Astrocyte (in vitro differentiated cells and primary cell): ENCODE measurements at regions not wholly inside any gene's neighbourhood (a gene's known extent, or its start where the extent isn't known, plus 50 kb on each side); places are given as distances from the start of the nearest gene placed in this dataset.
"Not testable (repeated sequence)": the region's sequence is repeated elsewhere in the genome, so short reads cannot be mapped to it uniquely, and the experiment has no call there.

Experiments used
- DNase-seq: peaks from one replicate; pipeline ENCODE4 v3.0.0-alpha.2; 2010; ENCODE audit warnings: low read depth
- FAIRE-seq: peaks from 2 replicates; lab custom pipeline; 2011; peaks lifted over from hg19 to GRCh38; lab: Jason Lieb, UNC
- H2AFZ ChIP-seq: 2 replicates; pipeline ENCODE4 v1.6.0; 2012; ENCODE audit warnings: low read depth, low read length, inconsistent platforms
- H3K27ac ChIP-seq: 2 replicates; pipeline ENCODE4 v1.5.1; 2011; ENCODE audit warnings: low read depth, low read length, inconsistent platforms
- H3K27me3 ChIP-seq: 2 replicates; pipeline ENCODE4 v1.6.0; 2011; ENCODE audit warnings: low read length, inconsistent platforms; ENCODE audit not compliant: insufficient read depth
- H3K36me3 ChIP-seq: 2 replicates; pipeline ENCODE4 v1.5.1; 2011; ENCODE audit warnings: low read length, inconsistent platforms; ENCODE audit not compliant: insufficient read depth
- H3K4me1 ChIP-seq: 2 replicates; pipeline ENCODE4 v1.5.1; 2011; ENCODE audit warnings: low read length, inconsistent platforms; ENCODE audit not compliant: insufficient read depth
- H3K4me2 ChIP-seq: 2 replicates; pipeline ENCODE4 v1.6.0; 2012; ENCODE audit warnings: low read length, inconsistent platforms
- H3K4me3 ChIP-seq: 2 replicates; pipeline ENCODE4 v1.5.1; 2011; ENCODE audit warnings: low read depth, mild to moderate bottlenecking, low read length, inconsistent platforms; ENCODE audit not compliant: insufficient read depth
- H3K79me2 ChIP-seq: 2 replicates; pipeline ENCODE4 v1.6.0; 2012; ENCODE audit warnings: mild to moderate bottlenecking, low read length, inconsistent platforms; ENCODE audit not compliant: insufficient read depth
- H3K9ac ChIP-seq: 2 replicates; pipeline ENCODE4 v1.6.0; 2012; ENCODE audit warnings: mild to moderate bottlenecking, low read length, inconsistent platforms
- H3K9me3 ChIP-seq: 2 replicates; pipeline ENCODE4 v1.5.1; 2012; ENCODE audit warnings: low read depth, mild to moderate bottlenecking, low read length, inconsistent platforms; ENCODE audit not compliant: insufficient read depth
- H4K20me1 ChIP-seq: 2 replicates; pipeline ENCODE4 v1.6.0; 2012; ENCODE audit warnings: low read length, inconsistent platforms; ENCODE audit not compliant: insufficient read depth
- H3K27ac Mint-ChIP-seq: one replicate; pipeline ENCODE4 v1.8.0; 2021; ENCODE audit warnings: mild to moderate bottlenecking, mixed read lengths; ENCODE audit not compliant: unreplicated experiment
- H3K27me3 Mint-ChIP-seq: one replicate; pipeline ENCODE4 v1.8.0; 2021; ENCODE audit warnings: low read depth, mixed read lengths; ENCODE audit not compliant: unreplicated experiment
- H3K36me3 Mint-ChIP-seq: one replicate; pipeline ENCODE4 v1.8.0; 2021; ENCODE audit warnings: low read depth, mixed read lengths; ENCODE audit not compliant: unreplicated experiment
- H3K4me1 Mint-ChIP-seq: one replicate; pipeline ENCODE4 v1.8.0; 2021; ENCODE audit warnings: low read depth, mixed read lengths; ENCODE audit not compliant: unreplicated experiment
- H3K4me3 Mint-ChIP-seq: one replicate; pipeline ENCODE4 v1.8.0; 2021; ENCODE audit warnings: mild to moderate bottlenecking, moderate library complexity, mixed read lengths; ENCODE audit not compliant: unreplicated experiment
- H3K9me3 Mint-ChIP-seq: one replicate; pipeline ENCODE4 v1.8.0; 2021; ENCODE audit warnings: mild to moderate bottlenecking, mixed read lengths; ENCODE audit not compliant: unreplicated experiment
- EZH2 ChIP-seq: IDR thresholded peaks from 2 replicates; pipeline ENCODE4 v1.6.1; 2012; ENCODE audit warnings: mild to moderate bottlenecking, low read length, inconsistent platforms; ENCODE audit not compliant: insufficient read depth
- TF ChIP-seq, protein P1 (sequence below): IDR thresholded peaks from 2 replicates; pipeline ENCODE4 v1.5.1; 2011; ENCODE audit warnings: low read depth, mild to moderate bottlenecking, inconsistent platforms, low read length, moderate library complexity; ENCODE audit not compliant: insufficient read depth

GRCh38 chr12:67484791-67485480 lies 163.6 kb upstream of the DYRK2 start:
- no peak overlapping the region for H3K9ac ChIP-seq
- no peak overlapping the region for H3K4me3 ChIP-seq
- Mint-ChIP-seq H3K4me1 (peaks cover 6% of the 10 kb centered on the region), H3K27ac (no peak overlapping the region), H3K9me3 (peaks cover 12% of the 10 kb centered on the region), H3K4me3 (no peak overlapping the region), H3K36me3 (peaks cover 6% of the 10 kb centered on the region), H3K27me3 (no peaks in the 10 kb centered on the region)
- no peaks in the 10 kb centered on the region for H4K20me1 ChIP-seq
- no peak overlapping the region for H2AFZ ChIP-seq
- no peaks in the 10 kb centered on the region for H3K79me2 ChIP-seq
- H3K4me1 ChIP-seq, result no peaks in the 10 kb centered on the region
- no peak overlapping the region for H3K4me2 ChIP-seq
- FAIRE-seq (no peak), DNase-seq (no peak)
- no peak overlapping the region for H3K27ac ChIP-seq
- no peaks in the 10 kb centered on the region for H3K27me3 ChIP-seq
- no peaks in the 10 kb centered on the region for H3K36me3 ChIP-seq
- peaks cover 5% of the 10 kb centered on the region for H3K9me3 ChIP-seq
- TF ChIP-seq, protein P1, sequence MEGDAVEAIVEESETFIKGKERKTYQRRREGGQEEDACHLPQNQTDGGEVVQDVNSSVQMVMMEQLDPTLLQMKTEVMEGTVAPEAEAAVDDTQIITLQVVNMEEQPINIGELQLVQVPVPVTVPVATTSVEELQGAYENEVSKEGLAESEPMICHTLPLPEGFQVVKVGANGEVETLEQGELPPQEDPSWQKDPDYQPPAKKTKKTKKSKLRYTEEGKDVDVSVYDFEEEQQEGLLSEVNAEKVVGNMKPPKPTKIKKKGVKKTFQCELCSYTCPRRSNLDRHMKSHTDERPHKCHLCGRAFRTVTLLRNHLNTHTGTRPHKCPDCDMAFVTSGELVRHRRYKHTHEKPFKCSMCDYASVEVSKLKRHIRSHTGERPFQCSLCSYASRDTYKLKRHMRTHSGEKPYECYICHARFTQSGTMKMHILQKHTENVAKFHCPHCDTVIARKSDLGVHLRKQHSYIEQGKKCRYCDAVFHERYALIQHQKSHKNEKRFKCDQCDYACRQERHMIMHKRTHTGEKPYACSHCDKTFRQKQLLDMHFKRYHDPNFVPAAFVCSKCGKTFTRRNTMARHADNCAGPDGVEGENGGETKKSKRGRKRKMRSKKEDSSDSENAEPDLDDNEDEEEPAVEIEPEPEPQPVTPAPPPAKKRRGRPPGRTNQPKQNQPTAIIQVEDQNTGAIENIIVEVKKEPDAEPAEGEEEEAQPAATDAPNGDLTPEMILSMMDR, result no peak
- no peak for TF ChIP-seq EZH2

GRCh38 chr12:67486671-67487070 lies 161.9 kb upstream of the DYRK2 start:
- no peaks in the 10 kb centered on the region for H3K36me3 ChIP-seq
- DNase-seq, result no peak
- H3K9me3 Mint-ChIP-seq, result peaks cover 16% of the 10 kb centered on the region
- no peak overlapping the region for H3K4me3 Mint-ChIP-seq
- peaks cover 5% of the 10 kb centered on the region for H3K9me3 ChIP-seq
- peaks cover 6% of the 10 kb centered on the region for H3K36me3 Mint-ChIP-seq
- no peak overlapping the region for H2AFZ ChIP-seq
- H3K4me1 ChIP-seq, result no peaks in the 10 kb centered on the region
- peaks cover 6% of the 10 kb centered on the region for H3K4me1 Mint-ChIP-seq
- no peak overlapping the region for H3K27ac ChIP-seq
- TF ChIP-seq EZH2, result no peak
- TF ChIP-seq, protein P1, result no peak
- H3K27me3 ChIP-seq, result no peaks in the 10 kb centered on the region
- H3K27me3 Mint-ChIP-seq, result no peaks in the 10 kb centered on the region
- H3K4me3 ChIP-seq, result no peak overlapping the region
- H3K27ac Mint-ChIP-seq, result no peak overlapping the region
- FAIRE-seq, result no peak
- no peaks in the 10 kb centered on the region for H3K79me2 ChIP-seq
- H3K4me2 ChIP-seq, result no peak overlapping the region
- no peaks in the 10 kb centered on the region for H4K20me1 ChIP-seq
- H3K9ac ChIP-seq, result no peak overlapping the region

GRCh38 chr12:67488349-67488748 lies 160.2 kb upstream of the DYRK2 start:
- H2AFZ ChIP-seq, H3K4me2 ChIP-seq, H3K4me1 ChIP-seq, H3K27ac Mint-ChIP-seq, H3K4me3 ChIP-seq, DNase-seq, FAIRE-seq, H3K36me3 ChIP-seq, H3K27ac ChIP-seq, H3K27me3 Mint-ChIP-seq, H3K9ac ChIP-seq, H3K4me1 Mint-ChIP-seq, H4K20me1 ChIP-seq, H3K27me3 ChIP-seq, H3K9me3 ChIP-seq, H3K4me3 Mint-ChIP-seq, H3K36me3 Mint-ChIP-seq, H3K79me2 ChIP-seq: not testable (repeated sequence)
- peaks cover 25% of the 10 kb centered on the region for H3K9me3 Mint-ChIP-seq
